Sigmoid colon (tissue), 4 donors: ENCODE measurements at regions not wholly inside any gene's neighbourhood (a gene's known extent, or its start where the extent isn't known, plus 50 kb on each side); places are given as distances from the start of the nearest gene placed in this dataset.

Experiments
- CTCF ChIP-seq, 4 experiments: fragments of 450-650 bp in 3 of 4; fragments of 200-600 bp in 1 of 4; IDR thresholded peaks; one replicate each; pipeline ENCODE4 v1.5.1; 2016 to 2019; ENCODE audit warnings: antibody characterized with exemption in 4 of 4, mild to moderate bottlenecking in 3 of 4, moderate library complexity in 2 of 4
- EP300 ChIP-seq, 4 donors: sonication (generic); formaldehyde crosslinking; IDR thresholded peaks; one replicate each; pipeline ENCODE4 v1.6.1; 2017; ENCODE audit warnings: antibody characterized with exemption in 4 of 4
- POLR2A ChIP-seq, 2 donors: fragments of 450-650 bp; IDR thresholded peaks; one replicate each; pipeline ENCODE4 v1.6.1; 2016; ENCODE audit warnings: antibody characterized with exemption in 2 of 2, mild to moderate bottlenecking in 2 of 2, moderate library complexity in 2 of 2
- POLR2AphosphoS5 ChIP-seq, 4 donors: sonication (generic); formaldehyde crosslinking; IDR thresholded peaks; one replicate each; pipeline ENCODE4 v1.6.1; 2017; ENCODE audit warnings: antibody characterized with exemption in 4 of 4

- TF ChIP-seq POLR2A (IDR thresholded peaks at IDR 0.05) (no peak), EP300 (IDR thresholded peaks at IDR 0.05) (no peak), CTCF (IDR thresholded peaks at IDR 0.05) (no peak), POLR2AphosphoS5 (IDR thresholded peaks at IDR 0.05) (no peak)
Measured at GRCh38 chrX:40304115-40304514, 206.4 kb upstream of the BCOR start.
